ENCODE measurements at regions not wholly inside any gene's neighbourhood (a gene's known extent, or its start where the extent isn't known, plus 50 kb on each side); places are given as distances from the start of the nearest gene placed in this dataset.

- Histone ChIP-seq H3K36me3 (ENCODE audit: low read length) (no peaks in the 10 kb centered on the region), H3K9me2 (replicated peaks; ENCODE audit: insufficient read depth, low read length) (no peaks in the 10 kb centered on the region), H4K20me1 (ENCODE audit: low read depth, low read length) (no peaks in the 10 kb centered on the region), H3K9me3 (ENCODE audit: insufficient read depth, low read length) (no peaks in the 10 kb centered on the region), H3F3A (ENCODE audit: insufficient read depth) (no peaks in the 10 kb centered on the region), H3K4me3 (ENCODE audit: insufficient read depth, low read length, poor library complexity, severe bottlenecking) (no peak overlapping the region), H3K27ac (ENCODE audit: low read depth, low read length) (no peak overlapping the region), H2AFZ (ENCODE audit: low read depth, low read length, severe bottlenecking) (no peak overlapping the region), H3K79me2 (ENCODE audit: insufficient read depth, low read length) (no peaks in the 10 kb centered on the region), H3K4me2 (ENCODE audit: low read depth, low read length, poor library complexity, severe bottlenecking) (no peak overlapping the region), H3K27me3 (ENCODE audit: low read length) (no peaks in the 10 kb centered on the region), H3K9ac (ENCODE audit: low read length) (no peak overlapping the region)
- TF ChIP-seq, protein P1, sequence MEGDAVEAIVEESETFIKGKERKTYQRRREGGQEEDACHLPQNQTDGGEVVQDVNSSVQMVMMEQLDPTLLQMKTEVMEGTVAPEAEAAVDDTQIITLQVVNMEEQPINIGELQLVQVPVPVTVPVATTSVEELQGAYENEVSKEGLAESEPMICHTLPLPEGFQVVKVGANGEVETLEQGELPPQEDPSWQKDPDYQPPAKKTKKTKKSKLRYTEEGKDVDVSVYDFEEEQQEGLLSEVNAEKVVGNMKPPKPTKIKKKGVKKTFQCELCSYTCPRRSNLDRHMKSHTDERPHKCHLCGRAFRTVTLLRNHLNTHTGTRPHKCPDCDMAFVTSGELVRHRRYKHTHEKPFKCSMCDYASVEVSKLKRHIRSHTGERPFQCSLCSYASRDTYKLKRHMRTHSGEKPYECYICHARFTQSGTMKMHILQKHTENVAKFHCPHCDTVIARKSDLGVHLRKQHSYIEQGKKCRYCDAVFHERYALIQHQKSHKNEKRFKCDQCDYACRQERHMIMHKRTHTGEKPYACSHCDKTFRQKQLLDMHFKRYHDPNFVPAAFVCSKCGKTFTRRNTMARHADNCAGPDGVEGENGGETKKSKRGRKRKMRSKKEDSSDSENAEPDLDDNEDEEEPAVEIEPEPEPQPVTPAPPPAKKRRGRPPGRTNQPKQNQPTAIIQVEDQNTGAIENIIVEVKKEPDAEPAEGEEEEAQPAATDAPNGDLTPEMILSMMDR (IDR thresholded peaks at IDR 0.05; ENCODE audit: insufficient read depth, low read length, poor library complexity, severe bottlenecking): no peak
Measured at GRCh38 chr6:165769401-165769800, 106.4 kb upstream of the PDE10A start.

DNA sequence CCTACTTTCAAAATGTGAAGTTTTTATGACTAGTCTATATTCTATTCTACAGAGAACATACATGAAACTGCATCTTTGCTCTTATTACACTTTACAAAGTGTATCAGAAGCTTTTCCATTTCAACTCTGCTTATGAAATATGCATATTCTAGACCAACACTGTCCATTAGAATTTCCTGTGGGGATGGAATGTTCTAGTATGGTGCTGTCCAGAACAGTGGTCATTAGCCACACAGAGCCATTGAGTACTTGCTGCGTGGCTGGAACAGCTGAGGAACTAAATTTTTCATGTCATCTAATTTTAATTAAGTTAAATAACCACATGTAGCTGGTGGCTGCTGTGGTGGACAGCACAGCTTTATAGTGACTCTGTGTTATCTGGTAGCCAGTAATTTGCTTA is 105.9 kb upstream of the PDE10A start:
- Histone ChIP-seq H3K79me2 (ENCODE audit: insufficient read depth, low read length) (no peaks in the 10 kb centered on the region), H2AFZ (ENCODE audit: low read depth, low read length, severe bottlenecking) (no peak overlapping the region), H3K9me2 (replicated peaks; ENCODE audit: insufficient read depth, low read length) (no peaks in the 10 kb centered on the region), H3K4me3 (ENCODE audit: insufficient read depth, low read length, poor library complexity, severe bottlenecking) (no peak overlapping the region), H3K36me3 (ENCODE audit: low read length) (no peaks in the 10 kb centered on the region), H3K27me3 (ENCODE audit: low read length) (no peaks in the 10 kb centered on the region), H4K20me1 (ENCODE audit: low read depth, low read length) (no peaks in the 10 kb centered on the region), H3K27ac (ENCODE audit: low read depth, low read length) (no peak overlapping the region), H3K9ac (ENCODE audit: low read length) (no peak overlapping the region), H3K9me3 (ENCODE audit: insufficient read depth, low read length) (no peaks in the 10 kb centered on the region), H3K4me2 (ENCODE audit: low read depth, low read length, poor library complexity, severe bottlenecking) (no peak overlapping the region), H3F3A (ENCODE audit: insufficient read depth) (no peaks in the 10 kb centered on the region)
- TF ChIP-seq, protein P1 (IDR thresholded peaks at IDR 0.05; ENCODE audit: insufficient read depth, low read length, poor library complexity, severe bottlenecking): no peak
- TF ChIP-seq EZH2phosphoT487 (conservative IDR thresholded peaks at IDR 0.05; ENCODE audit: low read length): no peak

DNA sequence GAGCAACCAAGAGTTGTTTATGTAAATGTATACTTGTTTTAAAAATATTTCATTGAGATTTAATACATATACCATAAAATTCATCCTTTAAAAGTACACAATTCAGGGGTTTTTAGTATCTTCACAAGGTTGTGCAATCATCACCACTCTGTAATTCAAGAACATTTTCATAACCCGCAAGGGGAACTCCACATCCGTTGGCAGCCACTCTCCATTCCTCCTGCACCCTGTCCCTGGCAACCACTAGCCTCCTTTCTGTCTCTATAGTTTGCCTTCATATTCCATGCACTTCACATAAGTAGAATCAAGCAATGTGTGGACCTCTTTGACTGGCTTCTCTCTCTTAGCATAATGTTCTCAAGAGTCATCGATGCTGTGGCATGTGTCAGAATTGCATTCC is 104.2 kb upstream of the PDE10A start:
- H3K27me3 ChIP-seq (ENCODE audit: low read length): no peaks in the 10 kb centered on the region
- no peaks in the 10 kb centered on the region for H3K9me3 ChIP-seq (ENCODE audit: insufficient read depth, low read length)
- H3K36me3 ChIP-seq (ENCODE audit: low read length): no peaks in the 10 kb centered on the region
- H4K20me1 ChIP-seq (ENCODE audit: low read depth, low read length): no peaks in the 10 kb centered on the region
- no peaks in the 10 kb centered on the region for H3K79me2 ChIP-seq (ENCODE audit: insufficient read depth, low read length)
- H3K9me2 ChIP-seq (replicated peaks; ENCODE audit: insufficient read depth, low read length): no peaks in the 10 kb centered on the region
- no peak overlapping the region for H3K4me2 ChIP-seq (ENCODE audit: low read depth, low read length, poor library complexity, severe bottlenecking)
- no peak overlapping the region for H3K4me3 ChIP-seq (ENCODE audit: insufficient read depth, low read length, poor library complexity, severe bottlenecking)
- no peak overlapping the region for H3K9ac ChIP-seq (ENCODE audit: low read length)
- no peak overlapping the region for H3K27ac ChIP-seq (ENCODE audit: low read depth, low read length)
- no peak overlapping the region for H2AFZ ChIP-seq (ENCODE audit: low read depth, low read length, severe bottlenecking)
- H3F3A ChIP-seq (ENCODE audit: insufficient read depth): no peaks in the 10 kb centered on the region
- TF ChIP-seq, protein P1 (IDR thresholded peaks at IDR 0.05; ENCODE audit: insufficient read depth, low read length, poor library complexity, severe bottlenecking): no peak
- TF ChIP-seq EZH2phosphoT487 (conservative IDR thresholded peaks at IDR 0.05; ENCODE audit: low read length): no peak

DNA sequence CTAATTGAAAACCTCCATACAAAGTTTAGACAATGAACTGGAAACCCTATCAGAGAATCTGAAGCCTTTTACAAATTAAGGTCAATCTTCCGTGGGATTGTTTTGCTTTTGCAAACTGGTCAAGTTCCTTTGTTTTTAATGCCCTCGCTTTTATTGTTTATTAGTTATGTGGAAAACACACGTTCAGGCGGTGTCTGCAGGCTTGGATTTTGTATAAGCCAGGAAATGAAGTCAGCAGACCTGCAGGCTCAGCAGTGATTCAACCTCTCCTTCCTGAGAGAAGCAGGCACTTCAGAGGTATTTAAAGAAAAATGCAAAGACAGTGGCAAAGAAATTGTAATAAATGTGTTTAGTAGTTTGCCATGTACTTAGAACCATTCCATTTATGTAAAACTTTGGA is 103.4 kb upstream of the PDE10A start:
- Histone ChIP-seq H3K79me2 (ENCODE audit: insufficient read depth, low read length) (no peaks in the 10 kb centered on the region), H2AFZ (ENCODE audit: low read depth, low read length, severe bottlenecking) (no peak overlapping the region), H3F3A (ENCODE audit: insufficient read depth) (no peaks in the 10 kb centered on the region), H3K4me3 (ENCODE audit: insufficient read depth, low read length, poor library complexity, severe bottlenecking) (no peak overlapping the region), H4K20me1 (ENCODE audit: low read depth, low read length) (no peaks in the 10 kb centered on the region), H3K9me2 (replicated peaks; ENCODE audit: insufficient read depth, low read length) (no peaks in the 10 kb centered on the region), H3K4me2 (ENCODE audit: low read depth, low read length, poor library complexity, severe bottlenecking) (no peak overlapping the region), H3K36me3 (ENCODE audit: low read length) (no peaks in the 10 kb centered on the region), H3K9ac (ENCODE audit: low read length) (no peak overlapping the region), H3K27me3 (ENCODE audit: low read length) (no peaks in the 10 kb centered on the region), H3K27ac (ENCODE audit: low read depth, low read length) (no peak overlapping the region), H3K9me3 (ENCODE audit: insufficient read depth, low read length) (no peaks in the 10 kb centered on the region)
- TF ChIP-seq, protein P1 (IDR thresholded peaks at IDR 0.05; ENCODE audit: insufficient read depth, low read length, poor library complexity, severe bottlenecking): no peak
- TF ChIP-seq EZH2phosphoT487 (conservative IDR thresholded peaks at IDR 0.05; ENCODE audit: low read length): no peak

Measured in SU-DHL-6 (cell line).